ENCODE measurements at regions not wholly inside any gene's neighbourhood (a gene's known extent, or its start where the extent isn't known, plus 50 kb on each side); places are given as distances from the start of the nearest gene placed in this dataset.

- peak; percentile 33 for DNase-seq (ENCODE audit: low read depth)
- TF ChIP-seq, protein P1, sequence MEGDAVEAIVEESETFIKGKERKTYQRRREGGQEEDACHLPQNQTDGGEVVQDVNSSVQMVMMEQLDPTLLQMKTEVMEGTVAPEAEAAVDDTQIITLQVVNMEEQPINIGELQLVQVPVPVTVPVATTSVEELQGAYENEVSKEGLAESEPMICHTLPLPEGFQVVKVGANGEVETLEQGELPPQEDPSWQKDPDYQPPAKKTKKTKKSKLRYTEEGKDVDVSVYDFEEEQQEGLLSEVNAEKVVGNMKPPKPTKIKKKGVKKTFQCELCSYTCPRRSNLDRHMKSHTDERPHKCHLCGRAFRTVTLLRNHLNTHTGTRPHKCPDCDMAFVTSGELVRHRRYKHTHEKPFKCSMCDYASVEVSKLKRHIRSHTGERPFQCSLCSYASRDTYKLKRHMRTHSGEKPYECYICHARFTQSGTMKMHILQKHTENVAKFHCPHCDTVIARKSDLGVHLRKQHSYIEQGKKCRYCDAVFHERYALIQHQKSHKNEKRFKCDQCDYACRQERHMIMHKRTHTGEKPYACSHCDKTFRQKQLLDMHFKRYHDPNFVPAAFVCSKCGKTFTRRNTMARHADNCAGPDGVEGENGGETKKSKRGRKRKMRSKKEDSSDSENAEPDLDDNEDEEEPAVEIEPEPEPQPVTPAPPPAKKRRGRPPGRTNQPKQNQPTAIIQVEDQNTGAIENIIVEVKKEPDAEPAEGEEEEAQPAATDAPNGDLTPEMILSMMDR (IDR thresholded peaks at IDR 0.05; ENCODE audit: control insufficient read depth, extremely low read depth, insufficient read depth): no peak
- no peak overlapping the region for H3K4me3 ChIP-seq (ENCODE audit: low read depth, low read length)
Measured at GRCh38 chr1:112063781-112064728, 74.6 kb upstream of the KCND3 start.

GRCh38 chr1:112067989-112068388 lies 78.5 kb upstream of the KCND3 start:
- TF ChIP-seq, protein P1 (IDR thresholded peaks at IDR 0.05; ENCODE audit: control insufficient read depth, extremely low read depth, insufficient read depth): no peak
- no peak overlapping the region for H3K4me3 ChIP-seq (ENCODE audit: low read depth, low read length)
- no peak for DNase-seq (ENCODE audit: low read depth)

GRCh38 chr1:112070677-112071076 lies 81.2 kb upstream of the KCND3 start:
- DNase-seq (ENCODE audit: low read depth): no peak
- TF ChIP-seq, protein P1 (IDR thresholded peaks at IDR 0.05; ENCODE audit: control insufficient read depth, extremely low read depth, insufficient read depth): no peak
- H3K4me3 ChIP-seq (ENCODE audit: low read depth, low read length): no peak overlapping the region

DNA sequence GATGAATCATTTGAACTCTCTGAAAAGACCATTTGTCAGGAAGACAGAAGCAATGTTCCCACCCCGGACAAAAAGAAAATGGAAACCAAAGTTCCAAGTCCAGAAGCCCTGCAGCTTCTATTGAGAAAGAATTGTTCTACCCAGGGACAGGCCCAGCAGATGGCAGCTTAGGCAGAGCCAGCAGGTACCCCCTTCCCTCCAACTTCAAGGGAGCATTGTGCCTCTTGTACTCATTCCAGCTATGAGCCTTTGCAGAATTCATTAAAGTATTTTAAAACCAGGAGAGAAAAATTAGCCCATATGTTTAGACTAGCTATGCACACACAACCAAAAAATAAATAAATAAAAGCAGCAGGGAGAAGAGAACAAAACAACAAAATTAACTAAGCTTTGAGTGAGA lies 85.2 kb upstream of the KCND3 start:
- TF ChIP-seq, protein P1 (IDR thresholded peaks at IDR 0.05; ENCODE audit: control insufficient read depth, extremely low read depth, insufficient read depth): no peak
- H3K4me3 ChIP-seq (ENCODE audit: low read depth, low read length): no peak overlapping the region
- DNase-seq (ENCODE audit: low read depth): no peak

- DNase-seq (ENCODE audit: low read depth): no peak
- TF ChIP-seq, protein P1 (IDR thresholded peaks at IDR 0.05; ENCODE audit: control insufficient read depth, extremely low read depth, insufficient read depth): no peak
- H3K4me3 ChIP-seq (ENCODE audit: low read depth, low read length): no peak overlapping the region
Measured at GRCh38 chr1:112075566-112075965, 86.1 kb upstream of the KCND3 start.

DNA sequence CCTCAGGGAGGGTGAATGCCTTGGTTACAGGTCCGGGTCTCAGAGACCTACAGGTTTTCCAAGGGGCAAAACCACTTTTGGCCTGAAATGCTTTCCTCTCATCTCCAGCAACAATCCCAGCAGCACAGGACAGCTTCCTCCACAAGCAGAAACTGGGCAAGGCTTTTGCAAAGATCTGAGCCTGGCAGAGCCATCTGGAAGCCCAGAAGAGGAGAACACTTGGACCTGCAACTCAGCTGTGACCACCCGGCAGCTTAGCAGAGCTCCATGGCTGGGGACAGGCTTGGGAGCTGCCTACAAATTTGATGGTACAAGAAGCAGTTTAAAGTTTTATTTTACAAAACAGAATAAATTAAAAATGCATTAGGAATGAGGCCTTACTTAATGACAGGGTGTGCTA lies 90.0 kb upstream of the KCND3 start:
- TF ChIP-seq, protein P1 (IDR thresholded peaks at IDR 0.05; ENCODE audit: control insufficient read depth, extremely low read depth, insufficient read depth): no peak

More for the DNA sequence above, 90.0 kb upstream of the KCND3 start:
- no peak overlapping the region for H3K4me3 ChIP-seq (ENCODE audit: low read depth, low read length)
- DNase-seq (ENCODE audit: low read depth): no peak

All from LNCaP clone FGC (cell line).